ENCODE measurements at regions not wholly inside any gene's neighbourhood (a gene's known extent, or its start where the extent isn't known, plus 50 kb on each side); places are given as distances from the start of the nearest gene placed in this dataset.

- DNase-seq: no peak
These were observed 200.0 kb downstream of the HIBADH start for GRCh38 chr7:27462575-27463270.

GRCh38 chr7:27464970-27465369 lies 197.7 kb downstream of the HIBADH start:
- DNase-seq: no peak

GRCh38 chr7:27466703-27467102 lies 196.0 kb downstream of the HIBADH start:
- DNase-seq: no peak

GRCh38 chr7:27472043-27472442 lies 190.6 kb downstream of the HIBADH start:
- DNase-seq: no peak
